HG03066 (cell line): ENCODE measurements at regions not wholly inside any gene's neighbourhood (a gene's known extent, or its start where the extent isn't known, plus 50 kb on each side); places are given as distances from the start of the nearest gene placed in this dataset.
A peak's percentile ranks its signal among the peaks of the same experiment; 100 is the strongest.

Source experiments
- ATAC-seq: cut with Tn5 transposase; IDR thresholded peaks from one replicate; pipeline ENCODE4 v1.9.1; 2021; ENCODE audit warnings: low read depth; ENCODE audit not compliant: unreplicated experiment

- no peak for ATAC-seq
Measured at GRCh38 chr16:79309606-79310005, 290.9 kb downstream of the MAF start.

DNA sequence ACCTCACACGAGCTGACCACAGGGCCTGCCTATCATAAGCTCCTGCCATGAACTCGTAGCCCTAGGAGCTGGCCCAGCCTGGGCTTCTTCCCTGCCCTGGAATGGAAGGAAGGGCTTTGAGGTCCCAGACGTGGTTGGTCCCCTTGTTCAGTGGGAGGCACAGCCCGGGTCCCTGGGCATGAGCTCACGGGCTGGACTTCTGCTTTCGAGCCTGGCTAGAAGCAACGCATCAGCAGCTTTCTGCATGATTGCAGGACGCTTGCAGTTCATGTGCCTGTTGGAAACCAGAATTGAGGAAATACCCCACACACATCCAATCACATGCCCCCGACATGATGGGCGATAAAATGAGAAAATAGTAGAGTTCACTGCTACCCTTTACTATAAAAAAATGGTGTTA lies 293.3 kb downstream of the MAF start:
- no peak for ATAC-seq

GRCh38 chr16:79305074-79305473 lies 295.5 kb downstream of the MAF start:
- ATAC-seq, result no peak

- ATAC-seq, result no peak
Measured at GRCh38 chr16:79303959-79304387, 296.6 kb downstream of the MAF start.

GRCh38 chr16:79303206-79303605 lies 297.3 kb downstream of the MAF start:
- ATAC-seq, result no peak

- no peak for ATAC-seq
Measured at GRCh38 chr16:79302731-79303130, 297.8 kb downstream of the MAF start.

DNA sequence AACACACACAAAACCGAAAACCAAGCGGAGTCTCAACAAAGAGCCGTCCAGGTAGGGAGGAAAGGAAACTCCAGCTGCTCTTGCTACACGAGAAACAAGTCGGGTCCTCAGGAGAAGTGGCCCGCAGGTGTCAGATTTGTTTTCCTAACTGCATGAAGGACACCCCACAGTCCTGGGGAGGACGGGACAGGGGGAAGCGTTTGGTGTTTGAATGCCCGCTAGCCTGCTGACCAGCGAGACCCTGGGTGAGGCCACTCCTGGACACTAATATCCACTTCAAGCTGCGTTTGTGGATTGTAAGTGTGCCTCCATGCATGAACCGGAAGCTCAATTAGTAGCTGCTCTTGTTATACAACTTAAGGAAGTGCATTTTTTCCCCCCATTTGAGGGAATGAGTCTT lies 299.5 kb downstream of the MAF start:
- no peak for ATAC-seq

DNA sequence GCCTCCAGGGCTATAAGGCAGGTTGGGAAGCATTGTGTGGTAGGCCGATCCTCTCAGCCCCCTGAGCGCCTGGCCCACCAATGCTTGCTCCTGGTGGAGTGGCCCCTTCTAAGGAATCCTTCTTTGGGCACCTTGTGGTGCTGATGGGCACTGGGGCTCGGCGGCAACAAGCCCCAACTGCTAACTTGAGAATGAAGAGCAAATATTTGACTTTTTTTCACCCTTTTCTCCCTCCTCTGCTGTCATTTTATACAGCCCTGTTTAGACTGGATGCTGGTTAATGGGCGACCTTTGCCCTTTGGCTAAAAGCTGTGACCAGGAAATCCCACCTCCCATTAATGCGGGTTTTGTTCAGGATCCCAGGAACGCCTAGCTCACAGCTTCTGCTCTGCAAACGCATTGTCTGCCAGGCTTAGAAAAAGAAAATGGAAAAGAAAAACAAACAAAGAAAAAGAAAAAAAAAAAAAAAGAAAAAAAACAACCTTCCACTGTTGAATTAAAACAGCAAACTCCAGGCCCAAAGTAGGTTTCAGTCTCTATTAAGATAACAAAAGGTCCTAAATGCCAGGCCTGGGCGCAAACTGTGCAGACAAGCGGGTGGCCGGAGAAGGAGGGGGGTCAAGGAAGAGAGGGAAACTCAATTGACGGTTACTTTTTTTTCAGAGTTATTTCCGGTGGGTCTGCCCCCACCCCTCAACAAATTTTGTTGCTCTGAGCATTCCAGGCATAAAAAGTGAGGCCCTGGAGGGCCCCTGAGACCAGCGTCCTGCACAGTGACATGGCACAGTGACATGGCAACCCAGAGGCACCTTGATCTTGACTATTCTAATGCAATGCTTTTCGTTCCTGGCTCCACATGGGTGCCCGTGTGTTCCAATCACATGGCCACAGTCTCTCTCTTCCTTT lies 301.4 kb downstream of the MAF start:
- ATAC-seq, result no peak

DNA sequence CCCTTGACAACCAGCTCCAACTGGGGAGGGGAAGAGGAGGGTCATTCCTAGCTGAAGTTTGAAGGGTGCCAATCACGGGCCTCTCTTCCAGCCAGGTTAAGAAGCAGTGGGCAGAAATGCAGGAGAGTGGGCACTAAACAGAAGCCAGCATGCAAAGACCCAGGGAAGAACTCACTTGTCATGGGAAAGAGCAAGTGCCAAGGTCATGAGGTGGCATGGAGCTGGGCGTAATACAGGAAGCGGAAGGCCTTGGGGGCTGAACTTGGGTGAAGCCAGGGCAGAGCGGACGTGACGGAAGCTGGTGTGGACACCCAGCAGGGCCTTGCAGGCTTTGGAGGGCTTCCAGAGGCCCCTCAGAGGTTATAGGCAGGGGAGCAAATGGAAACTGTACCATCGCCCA lies 302.1 kb downstream of the MAF start:
- no peak for ATAC-seq

GRCh38 chr16:79297805-79298204 lies 302.7 kb downstream of the MAF start:
- no peak for ATAC-seq

GRCh38 chr16:79297296-79297695 lies 303.2 kb downstream of the MAF start:
- ATAC-seq, result no peak

DNA sequence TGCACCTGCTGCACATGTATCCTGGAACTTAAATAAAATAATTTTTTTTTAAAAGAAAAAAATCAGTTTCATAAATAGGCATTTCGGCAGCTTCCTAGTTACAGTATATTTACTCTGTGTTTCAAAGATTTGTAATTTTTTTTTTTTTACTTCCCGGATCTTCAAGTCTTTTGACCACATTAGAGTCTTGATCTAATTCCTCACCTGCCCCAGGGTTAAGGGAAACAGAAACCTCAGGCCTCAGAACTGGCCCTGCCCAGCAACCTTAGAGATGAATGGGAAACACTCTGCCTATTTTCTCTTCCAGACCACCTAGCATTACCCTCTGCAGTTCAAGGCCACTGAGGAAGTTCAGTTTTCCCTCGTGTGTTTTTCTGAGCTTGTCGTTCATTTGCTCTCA lies 304.0 kb downstream of the MAF start:
- ATAC-seq, result no peak

- no peak for ATAC-seq
Measured at GRCh38 chr16:79295746-79296145, 304.8 kb downstream of the MAF start.

GRCh38 chr16:79295162-79295561 lies 305.4 kb downstream of the MAF start:
- no peak for ATAC-seq

- ATAC-seq, result no peak
Measured at GRCh38 chr16:79294568-79294967, 306.0 kb downstream of the MAF start.

GRCh38 chr16:79293836-79294460 lies 306.6 kb downstream of the MAF start:
- no peak for ATAC-seq

- no peak for ATAC-seq
Measured at GRCh38 chr16:79288066-79288465, 312.5 kb downstream of the MAF start.

- ATAC-seq, result peak; percentile 9
Measured at GRCh38 chr16:79287424-79287917, 313.1 kb downstream of the MAF start.

GRCh38 chr16:79286646-79287423 lies 313.7 kb downstream of the MAF start:
- peak; percentile 92 for ATAC-seq

DNA sequence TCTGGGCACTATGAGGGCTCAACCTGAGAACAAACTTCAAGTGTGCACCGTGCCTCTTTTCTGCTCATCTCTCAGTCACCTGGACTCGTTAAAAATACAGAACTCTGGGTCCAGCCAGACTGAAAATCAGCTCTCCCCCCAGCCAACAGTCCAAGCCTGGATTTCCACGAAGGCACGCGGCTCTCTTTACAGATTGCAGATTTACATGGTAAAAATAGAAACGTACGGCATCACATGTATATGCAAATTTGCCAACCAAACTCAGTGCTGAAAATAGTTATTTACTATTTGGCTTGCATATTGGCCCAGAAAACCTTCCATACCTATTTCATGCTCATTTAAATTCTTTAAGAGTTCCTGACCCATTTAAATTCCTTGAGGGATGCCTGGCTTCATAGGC lies 315.8 kb downstream of the MAF start:
- ATAC-seq, result no peak

DNA sequence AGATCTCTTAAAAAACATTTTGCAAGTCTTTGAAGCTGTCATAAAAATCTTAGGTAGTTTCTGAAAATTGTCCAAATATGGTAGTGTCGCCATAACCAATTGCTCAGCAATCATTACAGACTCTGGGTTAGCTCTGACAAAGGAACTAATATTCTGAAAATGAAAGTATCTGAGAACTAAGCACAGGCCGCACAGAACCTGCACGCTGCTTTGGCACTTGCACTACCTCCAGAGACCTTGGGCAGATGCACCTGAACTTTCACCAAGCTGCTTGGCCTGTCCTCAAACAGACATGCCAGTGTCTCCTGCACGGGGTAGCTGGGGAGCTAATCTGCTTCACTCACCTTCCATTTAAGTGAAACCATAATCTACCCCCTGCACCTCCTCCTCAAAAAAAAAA lies 317.0 kb downstream of the MAF start:
- no peak for ATAC-seq
